GM19025 (cell line): ENCODE measurements at regions not wholly inside any gene's neighbourhood (a gene's known extent, or its start where the extent isn't known, plus 50 kb on each side); places are given as distances from the start of the nearest gene placed in this dataset.

Experiments
- ATAC-seq: cut with Tn5 transposase; IDR thresholded peaks from one replicate; pipeline ENCODE4 v1.9.1; 2021; ENCODE audit warnings: mild to moderate bottlenecking, low read depth, moderate library complexity; ENCODE audit not compliant: unreplicated experiment

DNA sequence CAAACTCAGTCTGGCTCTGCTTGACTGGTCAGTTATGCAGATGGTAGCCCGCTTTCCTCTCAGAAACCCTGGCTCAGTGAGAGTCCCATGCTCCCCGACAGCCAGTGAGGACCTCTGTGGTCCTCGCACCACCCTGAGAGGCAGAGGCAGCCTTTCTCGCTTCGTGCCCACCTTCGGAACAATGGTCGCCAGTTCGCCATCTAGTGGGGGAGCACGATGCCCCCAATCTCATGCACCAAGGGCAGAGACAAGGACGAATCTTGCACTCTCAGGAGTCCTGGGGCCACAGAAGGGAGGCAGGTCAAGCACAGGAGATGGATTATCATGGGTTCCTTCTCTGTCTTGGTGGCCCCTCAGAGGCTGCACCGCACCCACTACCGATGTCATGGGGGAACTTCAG, 75.2 kb downstream of the RHCG start:
- no peak for ATAC-seq

DNA sequence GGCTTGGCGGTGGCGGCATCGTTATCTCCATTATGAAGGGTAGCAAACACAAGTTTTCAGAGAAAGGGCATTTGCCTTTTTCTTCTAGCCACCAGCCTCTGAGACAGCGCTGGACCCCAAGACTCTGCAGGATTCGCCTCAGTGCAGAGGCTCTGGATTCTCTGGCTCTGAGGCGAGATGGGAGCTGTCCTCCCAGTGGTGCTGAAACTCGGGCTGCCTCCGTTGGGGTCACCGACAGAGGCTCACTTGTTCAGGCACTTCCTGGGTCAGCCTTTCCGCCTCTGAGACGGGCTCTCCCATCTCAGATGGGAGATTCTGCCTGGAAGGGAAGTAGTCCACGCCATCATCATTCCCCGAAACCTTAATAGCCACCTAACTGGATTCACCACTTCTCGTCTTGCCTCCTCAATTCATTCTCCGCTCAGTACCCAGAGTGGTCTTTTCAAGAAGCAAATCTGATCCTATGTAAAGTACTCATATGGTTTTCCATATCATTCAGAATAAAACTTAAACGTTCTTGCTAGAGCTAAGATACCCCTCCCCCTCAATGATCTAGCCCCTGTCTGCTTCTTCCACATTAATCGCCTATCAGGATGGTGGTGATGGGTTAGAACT, 76.9 kb downstream of the RHCG start:
- ATAC-seq: no peak

DNA sequence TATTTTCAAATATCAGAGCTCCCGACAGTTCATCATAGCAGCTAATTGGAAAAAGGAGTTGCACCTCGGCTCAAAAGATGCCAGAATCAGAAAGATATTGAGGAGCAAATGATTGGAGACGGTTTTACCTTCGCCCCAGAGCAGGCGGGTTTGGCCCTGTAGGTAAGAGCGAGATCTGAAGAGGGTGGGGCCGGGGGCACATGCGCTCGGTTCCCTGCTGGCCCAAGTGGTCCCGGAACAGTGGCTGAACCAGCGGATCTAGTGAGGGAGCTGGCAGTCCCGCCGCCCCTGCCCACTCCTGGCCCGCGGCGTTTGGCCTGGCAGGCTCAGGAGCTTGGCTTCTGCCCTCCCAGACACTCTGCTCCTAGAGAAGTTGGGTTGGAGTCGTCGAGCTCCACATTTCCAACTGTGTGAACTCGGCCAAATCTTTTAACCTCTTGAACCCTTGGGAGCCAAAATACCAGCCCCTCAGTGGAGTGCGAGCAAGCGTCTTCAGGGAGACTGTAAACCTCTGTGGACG, 79.1 kb downstream of the RHCG start:
- no peak for ATAC-seq

- ATAC-seq: peak; percentile 62
These were observed 79.8 kb downstream of the RHCG start for GRCh38 chr15:89416339-89417183.

- ATAC-seq: no peak
These were observed 79.9 kb upstream of the POLG start for GRCh38 chr15:89414571-89414970.

GRCh38 chr15:89413877-89414276, 79.3 kb upstream of the POLG start:
- ATAC-seq: no peak

- no peak for ATAC-seq
These were observed 78.3 kb upstream of the POLG start for GRCh38 chr15:89412905-89413411.

GRCh38 chr15:89410039-89410435, 75.4 kb upstream of the POLG start:
- no peak for ATAC-seq

- ATAC-seq: no peak
These were observed 74.8 kb upstream of the POLG start for GRCh38 chr15:89409184-89410038.

GRCh38 chr15:89408372-89409183, 74.0 kb upstream of the POLG start:
- no peak for ATAC-seq

GRCh38 chr15:89406940-89407607, 72.5 kb upstream of the POLG start:
- no peak for ATAC-seq

GRCh38 chr15:89406218-89406939, 71.8 kb upstream of the POLG start:
- no peak for ATAC-seq

DNA sequence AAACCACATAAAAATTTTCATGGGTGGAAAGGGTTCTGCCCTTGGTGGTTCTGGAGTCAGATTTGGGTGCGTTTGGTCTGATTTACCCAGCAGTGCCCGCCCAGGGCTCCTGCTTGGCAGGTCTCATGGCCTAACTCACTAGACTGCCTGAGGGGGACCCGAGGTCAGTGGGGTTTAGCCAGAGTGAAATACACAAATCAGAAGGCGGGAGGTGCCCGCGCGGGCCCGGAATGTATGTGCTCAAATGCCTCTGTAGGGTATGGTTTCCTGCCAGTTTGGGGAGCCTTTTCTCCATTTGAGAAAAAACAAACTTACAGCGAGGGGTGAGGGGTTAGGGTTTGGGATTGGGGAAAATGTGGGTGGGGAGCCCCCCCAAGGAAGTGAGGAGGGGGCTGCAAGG, 70.9 kb upstream of the POLG start:
- no peak for ATAC-seq

DNA sequence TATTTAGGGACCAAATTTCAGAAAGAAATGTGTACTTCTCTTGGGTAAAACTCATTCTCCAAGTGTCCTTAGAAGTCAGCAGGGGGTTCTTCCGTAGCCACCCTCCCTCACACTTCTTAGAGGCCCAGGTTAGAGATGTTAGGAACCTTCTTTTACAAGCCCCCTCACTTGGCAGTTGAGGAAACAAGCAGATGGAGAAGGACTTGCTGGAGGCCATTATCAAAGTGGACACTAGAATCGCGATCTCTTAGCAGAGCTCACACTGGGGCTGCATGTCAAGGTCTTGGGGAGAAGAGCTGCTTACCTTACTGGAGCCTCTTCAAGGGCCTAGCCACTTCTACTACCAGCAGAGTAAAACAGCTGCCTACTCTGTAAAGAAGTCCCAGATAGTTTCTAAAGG, 69.4 kb upstream of the POLG start:
- ATAC-seq: no peak

DNA sequence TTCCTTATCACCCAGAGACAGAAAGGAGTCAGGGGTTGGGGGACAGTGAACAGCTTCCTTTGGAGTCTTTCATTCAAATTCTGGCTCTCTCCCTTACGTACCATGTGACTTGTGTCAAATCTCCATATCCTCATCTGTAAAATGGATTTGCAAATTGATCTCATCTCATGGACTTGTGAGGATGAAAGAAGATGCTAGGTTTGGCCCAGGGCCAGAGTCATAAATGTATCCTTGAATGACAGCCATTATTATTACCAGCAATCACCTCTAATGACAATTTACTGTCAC, 67.8 kb upstream of the POLG start:
- no peak for ATAC-seq

- ATAC-seq: no peak
These were observed 67.2 kb upstream of the POLG start for GRCh38 chr15:89401631-89402517.

- no peak for ATAC-seq
These were observed 66.3 kb upstream of the POLG start for GRCh38 chr15:89400782-89401545.
